Activated naive CD8-positive, alpha-beta T cell treated with anti-CD3 and anti-CD28 coated beads, Interleukin-2, amount 10 ng/mL, durations not matched to agents 7 days and 5 days (primary cell): ENCODE measurements at regions not wholly inside any gene's neighbourhood (a gene's known extent, or its start where the extent isn't known, plus 50 kb on each side); places are given as distances from the start of the nearest gene placed in this dataset.

ENCODE experiments used
- ATAC-seq: fragments of 150-1000 bp; cut with Tn5 transposase; one replicate; pipeline ENCODE4 v1.10.0; 2021; ENCODE audit warnings: low read depth, moderate library complexity
- POLR2A ChIA-PET: fragments of 350-600 bp; sonication (Branson Sonifier 250); formaldehyde crosslinking; loops from one replicate; lab custom pipeline; 2021; ENCODE audit warnings: antibody characterized with exemption; lab: Charles Lee
- DNase-seq: peaks from one replicate; pipeline ENCODE4 v3.0.0; 2021
- H3K27ac Mint-ChIP-seq: one replicate; pipeline ENCODE4 v1.8.0; 2022; ENCODE audit warnings: mild to moderate bottlenecking, mixed read lengths
- H3K27me3 Mint-ChIP-seq: one replicate; pipeline ENCODE4 v1.8.0; 2022; ENCODE audit warnings: mild to moderate bottlenecking, moderate library complexity, mixed read lengths
- H3K36me3 Mint-ChIP-seq: one replicate; pipeline ENCODE4 v1.8.0; 2021; ENCODE audit warnings: mild to moderate bottlenecking, mixed read lengths
- H3K4me1 Mint-ChIP-seq: one replicate; pipeline ENCODE4 v1.8.0; 2021; ENCODE audit warnings: mixed read lengths
- H3K4me3 Mint-ChIP-seq: one replicate; pipeline ENCODE4 v1.8.0; 2022; ENCODE audit warnings: mild to moderate bottlenecking, moderate library complexity, mixed read lengths
- H3K9me3 Mint-ChIP-seq: one replicate; pipeline ENCODE4 v1.8.0; 2021; ENCODE audit warnings: mixed read lengths

DNA sequence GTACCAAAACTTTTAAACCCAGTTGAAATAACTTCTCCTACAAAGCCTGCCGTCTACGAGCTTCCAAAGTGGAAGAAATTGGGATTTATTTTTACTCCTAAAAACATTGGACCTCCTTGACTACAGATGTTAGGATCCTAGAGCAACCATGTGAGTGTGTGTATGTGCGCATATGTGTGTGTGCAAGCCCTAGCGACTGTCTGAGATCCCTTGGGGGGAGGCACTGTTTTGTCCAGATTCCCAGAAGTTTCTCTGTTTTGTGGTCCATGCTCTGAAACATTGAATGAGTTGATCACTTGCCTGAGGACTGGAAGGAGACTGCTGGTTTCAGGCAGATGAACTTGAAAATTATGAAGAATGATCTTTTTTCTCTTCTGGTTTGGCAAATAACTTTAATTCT lies 312.3 kb upstream of the ZNF32 start:
- no peak for DNase-seq

GRCh38 chr10:43960477-43960876 lies 311.8 kb upstream of the ZNF32 start:
- ATAC-seq (no peak), DNase-seq (no peak)
- H3K27me3 Mint-ChIP-seq, result peaks cover 22% of the 10 kb centered on the region
- H3K4me1 Mint-ChIP-seq, result peaks cover 9% of the 10 kb centered on the region
- no peak overlapping the region for H3K27ac Mint-ChIP-seq
- no peaks in the 10 kb centered on the region for H3K36me3 Mint-ChIP-seq
- H3K9me3 Mint-ChIP-seq, result no peaks in the 10 kb centered on the region
- H3K4me3 Mint-ChIP-seq, result no peak overlapping the region
- POLR2A ChIA-PET, result no interaction called here

More for the DNA sequence above, 312.3 kb upstream of the ZNF32 start:
- Mint-ChIP-seq H3K4me1 (peaks cover 14% of the 10 kb centered on the region), H3K9me3 (no peaks in the 10 kb centered on the region), H3K27me3 (peaks cover 26% of the 10 kb centered on the region), H3K4me3 (no peak overlapping the region), H3K36me3 (no peaks in the 10 kb centered on the region), H3K27ac (no peak overlapping the region)
- ATAC-seq, result no peak
- POLR2A ChIA-PET, result no interaction called here

DNA sequence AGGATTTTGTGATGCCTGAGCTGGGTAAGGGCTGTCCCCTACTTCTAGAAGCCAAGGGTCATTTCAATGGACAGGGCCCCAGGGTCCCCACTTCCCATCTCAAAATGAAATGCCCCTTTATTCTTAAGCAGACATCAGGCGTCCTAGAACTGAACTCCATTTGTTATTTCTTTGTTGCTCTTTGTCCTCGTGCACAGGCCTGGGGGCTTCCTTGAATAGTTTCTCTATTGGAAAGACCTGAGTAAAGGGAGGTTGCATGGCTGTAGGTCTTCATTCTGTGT lies 311.4 kb upstream of the ZNF32 start:
- H3K4me1 Mint-ChIP-seq, result peaks cover 5% of the 10 kb centered on the region
- ATAC-seq (no peak), DNase-seq (no peak)
- POLR2A ChIA-PET, result no interaction called here
- H3K27me3 Mint-ChIP-seq, result peaks cover 18% of the 10 kb centered on the region
- no peak overlapping the region for H3K27ac Mint-ChIP-seq
- no peaks in the 10 kb centered on the region for H3K9me3 Mint-ChIP-seq
- no peaks in the 10 kb centered on the region for H3K36me3 Mint-ChIP-seq
- no peak overlapping the region for H3K4me3 Mint-ChIP-seq

DNA sequence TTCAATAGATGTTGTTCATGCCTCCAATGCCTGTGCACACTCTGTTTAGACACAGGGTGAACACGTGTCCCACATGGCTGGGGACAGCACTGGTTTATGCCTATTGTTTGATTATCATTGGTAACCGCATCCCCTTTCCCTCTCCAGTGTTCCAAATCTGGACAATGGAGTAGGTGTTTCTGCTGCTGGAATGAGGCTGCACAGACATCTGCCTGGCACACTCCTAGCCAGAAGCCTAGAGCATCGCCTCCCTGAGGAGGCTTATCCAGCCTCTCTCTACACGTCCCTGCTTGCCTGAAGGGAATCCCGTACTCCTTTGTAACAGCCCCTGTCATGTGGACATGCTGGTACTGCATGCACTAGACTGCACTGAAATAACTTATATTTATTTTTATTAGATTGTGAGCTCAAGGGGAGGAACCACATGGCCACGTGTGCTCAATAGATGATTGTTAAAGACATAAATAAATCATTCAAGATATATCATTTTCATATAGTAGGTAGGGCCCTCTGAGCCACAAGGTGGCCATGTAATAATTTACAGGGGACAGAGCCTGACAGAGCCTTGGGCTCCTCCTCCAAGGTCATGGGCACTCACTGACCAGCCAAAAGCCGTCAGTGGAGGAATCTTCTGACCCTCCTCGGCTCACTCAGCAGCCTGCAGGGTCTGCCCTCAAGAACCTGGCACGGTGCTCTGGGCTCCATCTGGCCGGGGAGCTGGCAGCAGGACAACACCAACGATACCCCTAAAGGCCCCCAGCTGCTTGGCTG lies 310.9 kb upstream of the ZNF32 start:
- H3K9me3 Mint-ChIP-seq, result no peaks in the 10 kb centered on the region
- no peak overlapping the region for H3K4me3 Mint-ChIP-seq
- no peak overlapping the region for H3K27ac Mint-ChIP-seq
- ATAC-seq, result no peak
- no peaks in the 10 kb centered on the region for H3K36me3 Mint-ChIP-seq
- DNase-seq, result no peak
- H3K27me3 Mint-ChIP-seq, result peaks cover 14% of the 10 kb centered on the region
- peaks cover 1% of the 10 kb centered on the region for H3K4me1 Mint-ChIP-seq
- POLR2A ChIA-PET, result no interaction called here

DNA sequence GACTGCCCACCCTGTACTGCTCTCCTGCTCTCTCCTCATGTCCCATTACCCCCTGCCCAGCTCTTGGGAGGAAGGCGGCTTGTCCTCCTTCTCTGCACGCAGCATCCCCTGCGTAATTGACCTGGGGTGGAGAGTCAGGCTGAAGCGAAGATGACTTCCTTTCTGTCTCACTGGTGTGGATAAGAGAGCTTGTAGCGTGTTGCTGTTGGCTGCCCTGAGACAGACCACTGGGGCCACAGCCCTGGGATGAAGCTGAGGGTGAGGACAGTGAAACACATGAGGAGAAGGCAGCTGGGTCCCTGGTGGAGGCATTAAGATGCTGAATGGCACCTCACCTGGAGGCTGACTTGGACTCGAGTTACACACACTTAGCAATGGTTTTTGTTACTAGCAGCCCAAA lies 310.3 kb upstream of the ZNF32 start:
- Mint-ChIP-seq H3K27me3 (peaks cover 12% of the 10 kb centered on the region), H3K36me3 (no peaks in the 10 kb centered on the region), H3K9me3 (no peaks in the 10 kb centered on the region), H3K4me3 (no peak overlapping the region), H3K4me1 (no peaks in the 10 kb centered on the region), H3K27ac (no peak overlapping the region)
- POLR2A ChIA-PET, result no interaction called here
- ATAC-seq (no peak), DNase-seq (no peak)

DNA sequence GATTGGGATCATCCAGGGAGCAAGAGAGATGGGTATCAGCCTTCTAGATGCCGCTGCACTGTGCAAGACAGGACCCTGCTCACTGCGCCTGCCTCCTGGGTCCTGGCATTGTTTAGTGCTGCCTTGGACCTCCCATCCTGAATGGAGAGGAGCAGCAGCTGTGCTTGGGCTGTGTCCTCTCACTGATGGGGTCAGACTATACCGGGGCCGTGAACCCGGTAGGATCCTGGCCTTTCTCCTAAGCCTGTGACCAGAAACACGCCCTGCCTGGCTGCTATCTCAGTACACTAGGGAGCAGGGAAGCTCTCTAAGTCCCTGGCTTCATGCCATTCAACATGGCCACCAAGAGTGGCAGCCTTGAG lies 309.4 kb upstream of the ZNF32 start:
- H3K27ac Mint-ChIP-seq, result no peak overlapping the region
- no peak overlapping the region for H3K4me3 Mint-ChIP-seq
- no peaks in the 10 kb centered on the region for H3K36me3 Mint-ChIP-seq
- POLR2A ChIA-PET, result no interaction called here
- no peak for ATAC-seq
- H3K27me3 Mint-ChIP-seq, result peaks cover 13% of the 10 kb centered on the region
- no peak for DNase-seq
- no peaks in the 10 kb centered on the region for H3K4me1 Mint-ChIP-seq
- H3K9me3 Mint-ChIP-seq, result peaks cover 1% of the 10 kb centered on the region

- Mint-ChIP-seq H3K36me3 (no peaks in the 10 kb centered on the region), H3K4me1 (no peaks in the 10 kb centered on the region), H3K4me3 (no peak overlapping the region), H3K27me3 (peaks cover 17% of the 10 kb centered on the region), H3K27ac (no peak overlapping the region), H3K9me3 (peaks cover 5% of the 10 kb centered on the region)
- DNase-seq, result no peak
- POLR2A ChIA-PET, result no interaction called here
- no peak for ATAC-seq
These were observed 308.8 kb upstream of the ZNF32 start for GRCh38 chr10:43957267-43958070.

GRCh38 chr10:43955978-43956377 lies 307.3 kb upstream of the ZNF32 start:
- peaks cover 16% of the 10 kb centered on the region for H3K27me3 Mint-ChIP-seq
- no peak for ATAC-seq
- no peak overlapping the region for H3K4me3 Mint-ChIP-seq
- H3K4me1 Mint-ChIP-seq, result no peaks in the 10 kb centered on the region
- peaks cover 5% of the 10 kb centered on the region for H3K9me3 Mint-ChIP-seq
- H3K27ac Mint-ChIP-seq, result no peak overlapping the region
- POLR2A ChIA-PET, result no interaction called here
- no peaks in the 10 kb centered on the region for H3K36me3 Mint-ChIP-seq
- DNase-seq, result no peak

DNA sequence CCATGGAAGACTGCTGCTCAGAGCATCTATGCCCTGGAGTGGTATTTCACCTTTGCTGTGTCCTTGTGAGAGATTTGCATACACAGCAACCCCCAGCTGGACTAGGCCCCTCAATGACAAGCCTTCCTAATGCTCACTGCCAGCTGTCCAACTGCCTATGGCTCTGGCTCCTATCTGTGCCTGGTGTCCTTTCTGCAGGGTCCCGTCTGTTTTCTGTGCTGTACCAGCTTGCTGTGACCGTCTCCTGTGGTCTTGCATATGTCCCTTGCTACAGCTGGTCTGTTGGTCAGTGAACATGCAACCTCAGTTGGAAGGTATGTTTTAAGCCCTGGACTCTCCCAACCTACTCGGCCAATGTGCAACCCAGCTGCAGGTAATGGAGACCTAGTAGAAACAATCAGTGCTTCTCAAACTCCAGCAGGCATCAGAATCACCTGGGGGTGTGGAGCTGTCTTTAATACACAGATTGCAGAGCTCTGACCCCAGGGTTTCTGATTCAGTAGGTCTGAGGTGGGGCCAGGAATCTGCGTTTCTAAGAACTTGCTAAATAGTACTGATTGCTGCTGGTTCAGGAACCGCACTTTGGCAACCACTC lies 306.4 kb upstream of the ZNF32 start:
- no peak overlapping the region for H3K4me3 Mint-ChIP-seq
- no peaks in the 10 kb centered on the region for H3K36me3 Mint-ChIP-seq
- H3K27me3 Mint-ChIP-seq, result peaks cover 24% of the 10 kb centered on the region
- H3K27ac Mint-ChIP-seq, result no peak overlapping the region
- DNase-seq, result no peak
- POLR2A ChIA-PET, result no interaction called here
- H3K9me3 Mint-ChIP-seq, result peaks cover 8% of the 10 kb centered on the region
- H3K4me1 Mint-ChIP-seq, result no peaks in the 10 kb centered on the region
- ATAC-seq, result no peak

GRCh38 chr10:43953672-43954071 lies 305.0 kb upstream of the ZNF32 start:
- peaks cover 30% of the 10 kb centered on the region for H3K27me3 Mint-ChIP-seq
- H3K27ac Mint-ChIP-seq, result no peak overlapping the region
- no peaks in the 10 kb centered on the region for H3K4me1 Mint-ChIP-seq
- no peaks in the 10 kb centered on the region for H3K36me3 Mint-ChIP-seq
- POLR2A ChIA-PET, result no interaction called here
- peaks cover 8% of the 10 kb centered on the region for H3K9me3 Mint-ChIP-seq
- DNase-seq, result no peak
- no peak for ATAC-seq
- no peak overlapping the region for H3K4me3 Mint-ChIP-seq

DNA sequence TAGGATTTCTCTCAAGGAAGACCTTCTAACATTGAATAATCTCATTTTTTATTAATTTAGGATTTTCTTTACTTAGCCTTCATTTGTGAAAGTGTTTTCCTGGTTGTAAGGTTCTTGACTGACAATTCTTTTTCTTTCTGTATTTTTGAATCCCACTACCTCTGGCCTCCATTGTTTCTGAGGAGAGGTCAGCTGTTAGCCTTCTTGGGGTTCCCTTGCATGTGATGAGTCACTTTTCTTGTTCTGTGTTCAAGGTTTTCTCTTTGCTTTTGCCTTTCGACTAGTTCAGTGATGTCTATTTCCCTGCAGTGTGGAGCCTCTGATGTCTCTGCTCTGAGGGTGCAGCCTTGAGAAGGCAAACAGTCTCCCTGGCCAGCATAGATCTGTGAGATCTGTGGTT lies 304.1 kb upstream of the ZNF32 start:
- no peaks in the 10 kb centered on the region for H3K36me3 Mint-ChIP-seq
- H3K4me3 Mint-ChIP-seq, result no peak overlapping the region
- POLR2A ChIA-PET, result no interaction called here
- H3K4me1 Mint-ChIP-seq, result no peaks in the 10 kb centered on the region
- no peak for ATAC-seq
- peaks cover 32% of the 10 kb centered on the region for H3K27me3 Mint-ChIP-seq
- no peak for DNase-seq
- H3K27ac Mint-ChIP-seq, result no peak overlapping the region
- peaks cover 8% of the 10 kb centered on the region for H3K9me3 Mint-ChIP-seq

GRCh38 chr10:43949351-43949750 lies 300.7 kb upstream of the ZNF32 start:
- Mint-ChIP-seq H3K4me3 (no peak overlapping the region), H3K27me3 (peaks cover 27% of the 10 kb centered on the region), H3K9me3 (peaks cover 8% of the 10 kb centered on the region), H3K4me1 (no peaks in the 10 kb centered on the region), H3K36me3 (no peaks in the 10 kb centered on the region), H3K27ac (no peak overlapping the region)
- DNase-seq (no peak), ATAC-seq (no peak)
- POLR2A ChIA-PET, result no interaction called here

DNA sequence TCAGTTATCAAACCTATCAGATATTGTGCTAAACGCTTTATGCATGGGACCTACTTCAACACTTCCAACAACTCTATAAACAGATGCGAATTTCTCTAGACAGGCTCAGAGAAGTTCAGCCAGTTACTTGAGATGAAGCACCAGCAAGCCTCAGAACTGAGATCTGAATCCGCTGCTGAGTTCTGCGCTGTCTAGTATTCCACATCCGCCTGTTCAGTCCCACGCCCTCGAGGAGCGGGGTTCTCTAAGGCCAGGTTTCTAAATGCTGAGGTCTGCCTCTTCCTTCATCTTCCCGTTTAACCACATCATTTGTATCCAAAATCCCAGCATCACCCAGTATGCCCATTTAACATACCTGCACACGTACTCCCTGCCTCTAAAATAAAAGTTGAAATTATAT lies 297.8 kb upstream of the ZNF32 start:
- peaks cover 23% of the 10 kb centered on the region for H3K27me3 Mint-ChIP-seq
- H3K36me3 Mint-ChIP-seq, result no peaks in the 10 kb centered on the region
- no peak overlapping the region for H3K27ac Mint-ChIP-seq
- no peak for ATAC-seq
- H3K4me3 Mint-ChIP-seq, result no peak overlapping the region
- no peak for DNase-seq
- POLR2A ChIA-PET, result no interaction called here
- H3K4me1 Mint-ChIP-seq, result peaks cover 6% of the 10 kb centered on the region
- H3K9me3 Mint-ChIP-seq, result peaks cover 3% of the 10 kb centered on the region

- peaks cover 22% of the 10 kb centered on the region for H3K27me3 Mint-ChIP-seq
- POLR2A ChIA-PET, result no interaction called here
- no peak overlapping the region for H3K4me3 Mint-ChIP-seq
- H3K36me3 Mint-ChIP-seq, result no peaks in the 10 kb centered on the region
- ATAC-seq (no peak), DNase-seq (no peak)
- H3K27ac Mint-ChIP-seq, result no peak overlapping the region
- H3K9me3 Mint-ChIP-seq, result peaks cover 3% of the 10 kb centered on the region
- H3K4me1 Mint-ChIP-seq, result peaks cover 6% of the 10 kb centered on the region
These were observed 297.2 kb upstream of the ZNF32 start for GRCh38 chr10:43945908-43946307.
